ENCODE measurements at regions not wholly inside any gene's neighbourhood (a gene's known extent, or its start where the extent isn't known, plus 50 kb on each side); places are given as distances from the start of the nearest gene placed in this dataset.

GRCh38 chr2:76579911-76580310, 869.2 kb upstream of the GCFC2 start:
- DNase-seq (ENCODE audit: low spot score): no peak

- no peak for DNase-seq (ENCODE audit: low spot score)
These were observed 862.3 kb upstream of the GCFC2 start for GRCh38 chr2:76572981-76573380.

GRCh38 chr2:76569819-76570218, 859.1 kb upstream of the GCFC2 start:
- DNase-seq (ENCODE audit: low spot score): no peak

GRCh38 chr2:76567478-76567877, 856.8 kb upstream of the GCFC2 start:
- no peak for DNase-seq (ENCODE audit: low spot score)

- DNase-seq (ENCODE audit: low spot score): no peak
These were observed 854.0 kb upstream of the GCFC2 start for GRCh38 chr2:76564734-76565133.

GRCh38 chr2:76563730-76564129, 853.0 kb upstream of the GCFC2 start:
- no peak for DNase-seq (ENCODE audit: low spot score)

GRCh38 chr2:76558157-76558556, 847.4 kb upstream of the GCFC2 start:
- no peak for DNase-seq (ENCODE audit: low spot score)

GRCh38 chr2:76556018-76556417, 845.3 kb upstream of the GCFC2 start:
- no peak for DNase-seq (ENCODE audit: low spot score)

GRCh38 chr2:76546207-76546606, 835.5 kb upstream of the GCFC2 start:
- DNase-seq (ENCODE audit: low spot score): no peak

- DNase-seq (ENCODE audit: low spot score): no peak
These were observed 834.2 kb upstream of the GCFC2 start for GRCh38 chr2:76544901-76545300.

GRCh38 chr2:76517574-76517909, 806.8 kb upstream of the GCFC2 start:
- DNase-seq (ENCODE audit: low spot score): no peak

GRCh38 chr2:76516861-76517573, 806.3 kb upstream of the GCFC2 start:
- DNase-seq (ENCODE audit: low spot score): no peak

GRCh38 chr2:76512201-76512820, 801.6 kb upstream of the GCFC2 start:
- no peak for DNase-seq (ENCODE audit: low spot score)

GRCh38 chr2:76506538-76506937, 795.8 kb upstream of the GCFC2 start:
- no peak for DNase-seq (ENCODE audit: low spot score)

- no peak for DNase-seq (ENCODE audit: low spot score)
These were observed 790.9 kb upstream of the GCFC2 start for GRCh38 chr2:76501641-76502040.

GRCh38 chr2:76498360-76498759, 787.6 kb upstream of the GCFC2 start:
- no peak for DNase-seq (ENCODE audit: low spot score)

- DNase-seq (ENCODE audit: low spot score): no peak
These were observed 780.8 kb upstream of the GCFC2 start for GRCh38 chr2:76491503-76491902.

- DNase-seq (ENCODE audit: low spot score): no peak
These were observed 767.7 kb upstream of the GCFC2 start for GRCh38 chr2:76478266-76479035.

- no peak for DNase-seq (ENCODE audit: low spot score)
These were observed 762.2 kb upstream of the GCFC2 start for GRCh38 chr2:76472946-76473345.

GRCh38 chr2:76469066-76469465, 758.4 kb upstream of the GCFC2 start:
- DNase-seq (ENCODE audit: low spot score): no peak

GRCh38 chr2:76467326-76467725, 756.6 kb upstream of the GCFC2 start:
- DNase-seq (ENCODE audit: low spot score): no peak

GRCh38 chr2:76464310-76464709, 753.6 kb upstream of the GCFC2 start:
- DNase-seq (ENCODE audit: low spot score): peak; percentile 41

- no peak for DNase-seq (ENCODE audit: low spot score)
These were observed 750.7 kb upstream of the GCFC2 start for GRCh38 chr2:76461431-76461830.

All from pons (tissue), 1 donor.